A549 (cell line): ENCODE measurements at regions not wholly inside any gene's neighbourhood (a gene's known extent, or its start where the extent isn't known, plus 50 kb on each side); places are given as distances from the start of the nearest gene placed in this dataset.

Experiments
- ATAC-seq, 2 experiments: fragments of 200-7000 bp in 1 of 2; fragments of >200 bp in 1 of 2; cut with Nextera tagmentation in 1 of 2; cut with Tn5 transposase in 1 of 2; 3 replicates each; pipeline versions ENCODE4 v1.8.0 to v1.9.1; 2018 to 2020; ENCODE audit warnings: mild to moderate bottlenecking in 1 of 2, moderate library complexity in 1 of 2
- CTCF ChIA-PET: fragments of 300-600 bp; sonication (Branson Sonifier 250); formaldehyde crosslinking; extraction: SDS; loops from one replicate; lab custom pipeline; 2021; ENCODE audit warnings: antibody characterized with exemption, inconsistent platforms; lab: Yijun Ruan, JAX
- POLR2A ChIA-PET: fragments of 350-600 bp; formaldehyde crosslinking; extraction: SDS; loops from one replicate; lab custom pipeline; 2021; ENCODE audit warnings: antibody characterized with exemption, inconsistent platforms; lab: Yijun Ruan, JAX
- DNase-seq, 2 experiments: peaks; one replicate each; pipeline versions ENCODE4 v3.0.0 to v3.0.0-alpha.2; 2011 to 2016; ENCODE audit warnings: low read depth in 1 of 2, low spot score in 1 of 2
- FAIRE-seq: peaks from 2 replicates; lab custom pipeline; 2011; peaks lifted over from hg19 to GRCh38; lab: Jason Lieb, UNC
- H3K27ac ChIP-seq, 2 experiments: fragments of >200 bp; sonication (Bioruptor Twin); formaldehyde crosslinking; 3 replicates each; pipeline ENCODE4 v1.5.1; 2016 to 2017
- H3K4me1 ChIP-seq: fragments of >200 bp; sonication (Bioruptor Twin); formaldehyde crosslinking; 3 replicates; pipeline ENCODE4 v1.6.1; 2016
- H3K4me2 ChIP-seq: fragments of >200 bp; sonication (Bioruptor Twin); formaldehyde crosslinking; 3 replicates; pipeline ENCODE4 v1.6.1; 2016
- H3K4me3 ChIP-seq: fragments of >200 bp; sonication (Bioruptor Twin); formaldehyde crosslinking; 3 replicates; pipeline ENCODE4 v1.5.1; 2016
- H3K9me3 ChIP-seq: fragments of >200 bp; sonication (Bioruptor Twin); formaldehyde crosslinking; 3 replicates; pipeline ENCODE4 v1.6.1; 2016
- BHLHE40 ChIP-seq: IDR thresholded peaks from 2 replicates; pipeline ENCODE4 v1.6.1; 2012; ENCODE audit warnings: low read depth, low read length, inconsistent platforms
- CBX2 ChIP-seq: fragments of 200-600 bp; sonication (generic); IDR thresholded peaks from 2 replicates; pipeline ENCODE4 v1.6.1; 2016; ENCODE audit warnings: low read depth, mild to moderate bottlenecking, borderline replicate concordance
- CEBPB ChIP-seq, 2 experiments: fragments of >200 bp in 1 of 2; sonication (Bioruptor Twin) in 1 of 2; formaldehyde crosslinking in 1 of 2; IDR thresholded peaks; 2 replicates each; pipeline ENCODE4 v1.6.1; 2012 to 2016
- CHD4 ChIP-seq: fragments of 200-600 bp; sonication (generic); IDR thresholded peaks from 2 replicates; pipeline ENCODE4 v1.6.1; 2016; ENCODE audit warnings: antibody characterized with exemption, mild to moderate bottlenecking, borderline replicate concordance
- CTCF ChIP-seq: fragments of >200 bp; sonication (Bioruptor Twin); formaldehyde crosslinking; IDR thresholded peaks from 3 replicates; pipeline ENCODE4 v1.5.1; 2016
- E2F6 ChIP-seq: IDR thresholded peaks from 2 replicates; pipeline ENCODE4 v1.6.1; 2012; ENCODE audit warnings: low read depth, borderline replicate concordance
- FOSB ChIP-seq: fragments of 250-450 bp; sonication (Bioruptor Pico); IDR thresholded peaks from 2 replicates; pipeline ENCODE4 v1.5.0; 2020; ENCODE audit warnings: mild to moderate bottlenecking, moderate library complexity
- GATA3 ChIP-seq: IDR thresholded peaks from 2 replicates; pipeline ENCODE4 v1.6.1; 2012; ENCODE audit warnings: borderline replicate concordance
- HDAC2 ChIP-seq: fragments of 200-600 bp; sonication (generic); IDR thresholded peaks from 2 replicates; pipeline ENCODE4 v1.6.1; 2016
- HES2 ChIP-seq: fragments of >200 bp; sonication (Bioruptor Twin); formaldehyde crosslinking; IDR thresholded peaks from 2 replicates; pipeline ENCODE4 v1.6.1; 2016
- HMGXB4 ChIP-seq: fragments of 250-450 bp; sonication (Bioruptor Pico); IDR thresholded peaks from 2 replicates; pipeline ENCODE4 v1.5.0; 2021; ENCODE audit warnings: mild to moderate bottlenecking, moderate library complexity, borderline replicate concordance
- HOXA7 ChIP-seq: fragments of 250-450 bp; sonication (Bioruptor Pico); IDR thresholded peaks from 2 replicates; pipeline ENCODE4 v1.5.0; 2020; ENCODE audit warnings: mild to moderate bottlenecking, moderate library complexity
- JUN ChIP-seq, 2 experiments: fragments of >200 bp; sonication (Bioruptor Twin); formaldehyde crosslinking; IDR thresholded peaks; 2 replicates in 1 of 2; 3 replicates in 1 of 2; pipeline ENCODE4 v1.6.1; 2016 to 2017
- KDM1A ChIP-seq: fragments of 200-600 bp; sonication (generic); IDR thresholded peaks from 2 replicates; pipeline ENCODE4 v1.6.1; 2016; ENCODE audit warnings: low read depth, mild to moderate bottlenecking
- KDM5A ChIP-seq: fragments of 200-600 bp; sonication (generic); IDR thresholded peaks from 2 replicates; pipeline ENCODE4 v1.6.1; 2016; ENCODE audit warnings: antibody characterized with exemption, mild to moderate bottlenecking
- MAFK ChIP-seq: fragments of 450-650 bp; IDR thresholded peaks from 2 replicates; pipeline ENCODE4 v1.6.1; 2014; ENCODE audit not compliant: partially characterized antibody
- MAZ ChIP-seq: fragments of 150-350 bp; IDR thresholded peaks from 2 replicates; pipeline ENCODE4 v1.6.1; 2014; ENCODE audit warnings: antibody characterized with exemption, low read depth, low read length, borderline replicate concordance
- MYC ChIP-seq: IDR thresholded peaks from 2 replicates; pipeline ENCODE4 v1.6.1; 2012; ENCODE audit warnings: mild to moderate bottlenecking, inconsistent platforms, low read length, improper control_type of control experiment, borderline replicate concordance
- NR3C1 ChIP-seq: fragments of >200 bp; sonication (Bioruptor Twin); formaldehyde crosslinking; IDR thresholded peaks from 3 replicates; pipeline ENCODE4 v1.6.1; 2017
- PHF8 ChIP-seq: fragments of 200-600 bp; sonication (generic); IDR thresholded peaks from 2 replicates; pipeline ENCODE4 v1.6.1; 2016; ENCODE audit warnings: low read depth, mild to moderate bottlenecking, antibody characterized with exemption, moderate library complexity, borderline replicate concordance
- RAD21 ChIP-seq, 2 experiments: fragments of >200 bp in 1 of 2; sonication (Bioruptor Twin) in 1 of 2; formaldehyde crosslinking in 1 of 2; IDR thresholded peaks in 1 of 2; conservative IDR thresholded peaks in 1 of 2; 2 replicates in 1 of 2; 3 replicates in 1 of 2; pipeline ENCODE4 v1.6.1; 2012 to 2018; ENCODE audit warnings: inconsistent platforms in 1 of 2
- RARB ChIP-seq: fragments of 250-450 bp; sonication (Bioruptor Pico); IDR thresholded peaks from 2 replicates; pipeline ENCODE4 v1.8.0; 2021; ENCODE audit warnings: mild to moderate bottlenecking, moderate library complexity
- RCOR1 ChIP-seq: fragments of 150-350 bp; IDR thresholded peaks from 2 replicates; pipeline ENCODE4 v1.6.1; 2014; ENCODE audit warnings: antibody characterized with exemption, low read length, low read depth
- REST ChIP-seq: fragments of 200-600 bp; sonication (generic); IDR thresholded peaks from 2 replicates; pipeline ENCODE4 v1.6.1; 2016; ENCODE audit warnings: antibody characterized with exemption, mild to moderate bottlenecking, moderate library complexity
- SREBF2 ChIP-seq: fragments of 450-650 bp; IDR thresholded peaks from 2 replicates; pipeline ENCODE4 v1.6.1; 2014; ENCODE audit warnings: mild to moderate bottlenecking, moderate library complexity
- USF2 ChIP-seq: fragments of 450-650 bp; IDR thresholded peaks from 2 replicates; pipeline ENCODE4 v1.6.1; 2014; ENCODE audit warnings: antibody characterized with exemption
- ZFP36 ChIP-seq: fragments of 450-650 bp; IDR thresholded peaks from 2 replicates; pipeline ENCODE4 v1.6.1; 2014; ENCODE audit warnings: borderline replicate concordance; ENCODE audit not compliant: partially characterized antibody
- WGBS: methylation state at CpG from one replicate; pipeline ENCODE4 v1.1.6; 2017; ENCODE audit errors: missing lambda C conversion rate; 5-methylcytosine and 5-hydroxymethylcytosine counted together

- 1% methylated on average over 4 of the region's 5 CpGs for WGBS
- no peak for FAIRE-seq
- no peaks in the 10 kb centered on the region for H3K4me1 ChIP-seq
- peak; percentile 63 for TF ChIP-seq MAFK
- TF ChIP-seq USF2: no peak
- no peak overlapping the region for H3K4me3 ChIP-seq
- H3K4me2 ChIP-seq: no peak overlapping the region
- DNase-seq: no peak
- CTCF ChIA-PET: interaction anchor here (1.3 kb wide), 1 partner anchor 26 kb away, joined by 4 read pairs; no protein-coding TSS in a partner anchor
- POLR2A ChIA-PET: no interaction called here
- H3K9me3 ChIP-seq: no peaks in the 10 kb centered on the region
- no peak overlapping the region for H3K27ac ChIP-seq
- ATAC-seq: no peak
Measured at GRCh38 chr4:180637616-180638015, 1605.6 kb upstream of the TENM3 start.

- DNase-seq (no peak), FAIRE-seq (no peak), ATAC-seq (no peak)
- Histone ChIP-seq H3K27ac (no peak overlapping the region), H3K4me1 (no peaks in the 10 kb centered on the region), H3K4me3 (no peak overlapping the region), H3K9me3 (no peaks in the 10 kb centered on the region), H3K4me2 (no peak overlapping the region)
- WGBS: 0% methylated on average over 2 of the region's 2 CpGs
- TF ChIP-seq HDAC2 (no peak), MYC (no peak), HOXA7 (no peak), PHF8 (no peak), BHLHE40 (no peak), ZFP36 (no peak), CHD4 (no peak), RARB (no peak), SREBF2 (no peak), MAZ (no peak), REST (no peak), KDM5A (no peak), GATA3 (no peak), NR3C1 (no peak), JUN (IDR thresholded peaks at IDR 0.05) (no peak), CBX2 (no peak), FOSB (no peak), RAD21 (conservative IDR thresholded peaks at IDR 0.05 in 1 of 2, IDR thresholded peaks at IDR 0.05 in 1 of 2) (no peak), CEBPB (IDR thresholded peaks at IDR 0.05) (no peak)
- ChIA-PET CTCF (no interaction called here), POLR2A (interaction anchor here (0.6 kb wide), 1 partner anchor 15 kb away, joined by 4 read pairs; no protein-coding TSS in a partner anchor)
Measured at GRCh38 chr4:180640193-180640592, 1603.0 kb upstream of the TENM3 start.

GRCh38 chr4:180641495-180641894 is 1601.7 kb upstream of the TENM3 start:
- H3K4me2 ChIP-seq: no peak overlapping the region
- WGBS: 19% methylated on average over 4 of the region's 4 CpGs
- TF ChIP-seq KDM1A (no peak), CTCF (no peak), ZFP36 (no peak), CHD4 (no peak), HMGXB4 (CRISPR knock-in tag) (no peak), JUN (IDR thresholded peaks at IDR 0.05) (no peak), RCOR1 (no peak), MYC (no peak), GATA3 (no peak), RAD21 (conservative IDR thresholded peaks at IDR 0.05 in 1 of 2, IDR thresholded peaks at IDR 0.05 in 1 of 2) (no peak), HES2 (no peak), E2F6 (no peak)

More at GRCh38 chr4:180641495-180641894, 1601.7 kb upstream of the TENM3 start:
- no peak for FAIRE-seq
- POLR2A ChIA-PET: no interaction called here
- H3K9me3 ChIP-seq: no peaks in the 10 kb centered on the region
- ATAC-seq: no peak
- CTCF ChIA-PET: no interaction called here
- no peak overlapping the region for H3K4me3 ChIP-seq
- H3K27ac ChIP-seq: no peak overlapping the region
- no peak for DNase-seq
- H3K4me1 ChIP-seq: no peaks in the 10 kb centered on the region
